ENCODE measurements at regions not wholly inside any gene's neighbourhood (a gene's known extent, or its start where the extent isn't known, plus 50 kb on each side); places are given as distances from the start of the nearest gene placed in this dataset.
"Not testable (repeated sequence)": the region's sequence is repeated elsewhere in the genome, so short reads cannot be mapped to it uniquely, and the experiment has no call there.

DNA sequence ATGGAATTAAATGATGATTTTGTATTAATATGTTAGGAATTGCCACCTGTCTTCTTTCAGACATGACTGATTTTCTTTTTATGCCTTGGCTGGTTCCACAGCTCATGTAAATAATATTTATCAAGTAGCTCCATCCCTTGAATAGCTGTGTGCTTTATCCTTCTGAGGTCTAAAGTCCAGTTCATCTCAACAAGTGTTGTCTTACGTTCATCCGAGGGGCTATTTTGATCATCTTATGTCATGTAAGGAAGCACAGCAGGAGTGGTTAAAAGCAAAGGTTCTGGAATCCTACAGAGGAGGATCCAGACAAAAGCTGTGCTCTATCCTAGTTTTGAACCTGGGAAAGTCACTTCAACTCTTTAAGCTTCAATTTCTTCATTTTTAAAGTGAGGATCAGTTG is 123.7 kb upstream of the ATP2B1 start:
- DNase-seq (ENCODE audit: low read depth, low spot score): no peak
- no peaks in the 10 kb centered on the region for H3K9me3 ChIP-seq (ENCODE audit: low read depth, low read length)
- no peak for TF ChIP-seq FOXP2 (optimal IDR thresholded peaks at IDR 0.05; ENCODE audit: control extremely low read depth, extremely low read length, insufficient read depth)
- TF ChIP-seq POLR2AphosphoS5 (IDR thresholded peaks at IDR 0.05; ENCODE audit: borderline replicate concordance, low read depth, low read length): no peak
- TF ChIP-seq EZH2 (IDR thresholded peaks at IDR 0.05): no peak

DNA sequence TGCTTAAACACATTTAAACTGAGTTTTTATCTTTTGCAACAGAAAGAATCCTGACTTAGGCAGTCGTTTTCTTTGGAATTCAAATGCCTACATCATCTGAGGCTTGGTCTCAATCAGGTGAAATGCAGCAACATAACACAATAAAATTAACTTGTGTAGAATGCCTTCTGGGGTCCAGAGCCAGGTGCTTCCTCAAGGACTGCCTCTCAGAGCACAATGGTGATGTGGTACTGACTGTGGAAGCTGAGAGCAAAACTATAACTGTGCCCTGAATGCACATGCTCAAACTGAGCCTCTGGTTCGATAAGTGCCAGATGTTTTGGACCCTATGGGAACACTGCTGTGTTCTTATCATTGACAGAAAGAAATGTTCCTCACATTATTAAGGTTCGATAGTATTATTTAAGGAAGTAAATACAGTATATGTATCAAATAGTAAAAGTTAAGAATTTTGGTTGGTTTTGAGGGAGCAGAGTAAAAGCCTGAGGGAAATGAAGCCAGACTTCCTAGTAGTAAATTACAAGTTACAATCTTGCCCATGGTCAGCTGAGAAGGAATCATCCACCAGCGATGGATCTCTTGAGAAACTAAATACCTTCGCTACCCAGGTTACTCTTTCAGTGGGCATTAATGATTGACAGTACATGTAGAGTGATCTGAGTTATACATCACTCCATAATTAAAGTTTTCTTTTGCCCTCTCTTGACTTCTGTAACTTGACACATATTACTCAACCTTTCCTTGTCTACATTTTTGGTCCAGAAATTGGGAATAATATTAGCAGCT is 122.9 kb upstream of the ATP2B1 start:
- no peak overlapping the region for H3K9ac ChIP-seq (ENCODE audit: insufficient read length)
- no peaks in the 10 kb centered on the region for H3K36me3 ChIP-seq (ENCODE audit: insufficient read depth, low read length)
- TF ChIP-seq POLR2AphosphoS5 (IDR thresholded peaks at IDR 0.05; ENCODE audit: borderline replicate concordance, low read depth, low read length) (no peak), EZH2 (IDR thresholded peaks at IDR 0.05) (no peak)
- no peaks in the 10 kb centered on the region for H3K9me3 ChIP-seq (ENCODE audit: low read depth, low read length)
- DNase-seq (ENCODE audit: low read depth, low spot score): no peak
- no peak overlapping the region for H3K4me3 ChIP-seq
- H3K27ac ChIP-seq: no peak overlapping the region

More for the DNA sequence above, 123.7 kb upstream of the ATP2B1 start:
- Histone ChIP-seq H3K36me3 (ENCODE audit: insufficient read depth, low read length) (no peaks in the 10 kb centered on the region), H3K4me3 (no peak overlapping the region), H3K9ac (ENCODE audit: insufficient read length) (no peak overlapping the region), H3K27ac (no peak overlapping the region)

DNA sequence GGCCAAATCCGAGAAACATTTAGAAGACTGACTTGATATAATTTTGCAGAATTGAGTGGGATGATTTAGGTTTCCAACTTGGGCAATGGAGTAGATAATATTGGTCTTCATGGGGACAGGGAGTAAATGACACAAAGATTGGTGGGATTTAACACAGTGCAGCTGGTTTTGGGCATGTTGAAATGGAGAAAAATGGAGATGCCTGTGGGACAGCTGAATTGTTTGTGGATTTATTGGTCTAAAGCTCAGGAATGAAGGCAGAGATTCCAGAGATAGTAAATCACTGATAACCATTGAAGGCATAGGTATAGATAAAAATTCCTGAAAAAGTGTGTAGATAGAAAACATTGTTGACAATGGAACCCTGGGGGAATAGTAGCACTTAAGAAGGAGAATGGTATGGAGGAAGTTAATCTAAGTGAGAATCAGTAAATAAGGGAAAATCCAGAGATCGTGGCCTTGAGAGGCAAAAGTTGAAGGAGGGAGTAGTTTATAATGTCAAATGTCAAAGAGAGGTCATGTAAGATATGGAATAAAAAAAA is 120.9 kb upstream of the ATP2B1 start:
- no peak for DNase-seq (ENCODE audit: low read depth, low spot score)
- H3K4me3 ChIP-seq: no peak overlapping the region
- no peaks in the 10 kb centered on the region for H3K36me3 ChIP-seq (ENCODE audit: insufficient read depth, low read length)
- TF ChIP-seq POLR2AphosphoS5 (IDR thresholded peaks at IDR 0.05; ENCODE audit: borderline replicate concordance, low read depth, low read length) (no peak), FOXP2 (optimal IDR thresholded peaks at IDR 0.05; ENCODE audit: control extremely low read depth, extremely low read length, insufficient read depth) (no peak)
- no peak overlapping the region for H3K9ac ChIP-seq (ENCODE audit: insufficient read length)
- H3K9me3 ChIP-seq (ENCODE audit: low read depth, low read length): no peaks in the 10 kb centered on the region
- no peak overlapping the region for H3K27ac ChIP-seq

DNA sequence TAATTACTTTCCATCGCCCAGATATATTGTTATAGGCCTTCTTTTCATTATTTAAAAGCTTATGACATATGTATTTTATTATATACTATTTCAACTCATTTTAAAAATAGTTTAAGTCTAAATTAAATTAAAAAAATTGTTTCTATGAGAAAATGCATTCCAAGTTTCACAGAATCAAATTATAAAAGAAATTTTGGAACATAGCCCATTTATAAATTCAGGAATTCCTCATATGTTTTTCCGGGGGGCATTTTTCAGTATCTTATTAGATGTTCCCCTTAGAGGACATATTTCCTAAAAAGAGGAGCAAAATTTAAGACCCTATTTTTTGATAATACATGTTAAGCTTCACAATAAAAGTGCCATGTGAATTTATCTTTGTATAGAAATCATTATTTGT is 119.9 kb upstream of the ATP2B1 start:
- H3K9me3 ChIP-seq (ENCODE audit: low read depth, low read length): no peaks in the 10 kb centered on the region
- TF ChIP-seq FOXP2 (optimal IDR thresholded peaks at IDR 0.05; ENCODE audit: control extremely low read depth, extremely low read length, insufficient read depth): no peak
- no peak for TF ChIP-seq EZH2 (IDR thresholded peaks at IDR 0.05)
- TF ChIP-seq POLR2AphosphoS5 (IDR thresholded peaks at IDR 0.05; ENCODE audit: borderline replicate concordance, low read depth, low read length): no peak
- H3K4me3 ChIP-seq: no peak overlapping the region
- DNase-seq (ENCODE audit: low read depth, low spot score): no peak
- no peak overlapping the region for H3K27ac ChIP-seq
- H3K9ac ChIP-seq (ENCODE audit: insufficient read length): no peak overlapping the region
- H3K36me3 ChIP-seq (ENCODE audit: insufficient read depth, low read length): no peaks in the 10 kb centered on the region

DNA sequence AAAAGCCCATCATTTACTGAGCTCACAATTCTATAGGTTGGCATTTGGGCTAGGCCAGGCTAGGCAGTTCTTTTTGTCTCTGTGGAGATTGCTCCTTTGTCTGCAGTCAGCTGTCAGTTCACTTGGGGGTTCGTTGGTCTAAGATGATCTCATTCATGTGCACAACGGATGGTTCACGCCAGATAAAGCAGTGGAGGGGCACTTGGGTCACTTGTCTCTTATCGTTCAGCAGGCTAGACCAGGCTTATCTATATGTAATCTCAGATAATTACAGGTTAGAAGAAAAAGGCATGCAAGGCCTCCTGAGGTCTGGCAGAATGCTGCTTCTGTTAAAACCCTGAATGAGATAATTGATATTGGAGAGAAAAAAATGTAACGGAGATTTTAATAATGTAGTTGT is 119.0 kb upstream of the ATP2B1 start:
- DNase-seq (ENCODE audit: low read depth, low spot score): no peak
- Histone ChIP-seq H3K27ac (no peak overlapping the region), H3K4me3 (no peak overlapping the region), H3K9ac (ENCODE audit: insufficient read length) (no peak overlapping the region), H3K9me3 (ENCODE audit: low read depth, low read length) (no peaks in the 10 kb centered on the region), H3K36me3 (ENCODE audit: insufficient read depth, low read length) (no peaks in the 10 kb centered on the region)
- TF ChIP-seq POLR2AphosphoS5 (IDR thresholded peaks at IDR 0.05; ENCODE audit: borderline replicate concordance, low read depth, low read length) (no peak), EZH2 (IDR thresholded peaks at IDR 0.05) (no peak), FOXP2 (optimal IDR thresholded peaks at IDR 0.05; ENCODE audit: control extremely low read depth, extremely low read length, insufficient read depth) (no peak)

DNA sequence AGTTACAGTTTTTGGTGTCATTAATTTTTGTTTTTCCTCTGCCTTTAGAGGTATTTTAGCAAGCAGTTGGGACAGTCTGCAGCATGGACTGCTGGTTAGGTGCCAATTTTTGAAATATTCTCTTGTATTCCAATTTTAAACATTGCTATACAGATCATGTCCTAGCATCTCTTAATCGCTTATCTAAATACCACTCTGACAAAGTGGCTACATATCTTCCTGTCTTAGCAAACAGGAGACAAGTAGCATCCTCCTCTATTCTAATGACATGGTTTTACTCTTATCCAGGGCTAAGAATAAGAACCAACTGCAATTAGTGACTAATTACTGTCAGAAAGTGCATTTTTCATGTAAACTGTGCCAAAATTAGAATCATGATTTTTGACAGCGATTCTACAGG is 117.8 kb upstream of the ATP2B1 start:
- Histone ChIP-seq H3K9me3 (ENCODE audit: low read depth, low read length) (no peaks in the 10 kb centered on the region), H3K36me3 (ENCODE audit: insufficient read depth, low read length) (no peaks in the 10 kb centered on the region), H3K4me3 (no peak overlapping the region), H3K27ac (no peak overlapping the region), H3K9ac (ENCODE audit: insufficient read length) (no peak overlapping the region)
- no peak for DNase-seq (ENCODE audit: low read depth, low spot score)
- no peak for TF ChIP-seq POLR2AphosphoS5 (IDR thresholded peaks at IDR 0.05; ENCODE audit: borderline replicate concordance, low read depth, low read length)
- TF ChIP-seq FOXP2 (optimal IDR thresholded peaks at IDR 0.05; ENCODE audit: control extremely low read depth, extremely low read length, insufficient read depth): no peak
- no peak for TF ChIP-seq EZH2 (IDR thresholded peaks at IDR 0.05)

DNA sequence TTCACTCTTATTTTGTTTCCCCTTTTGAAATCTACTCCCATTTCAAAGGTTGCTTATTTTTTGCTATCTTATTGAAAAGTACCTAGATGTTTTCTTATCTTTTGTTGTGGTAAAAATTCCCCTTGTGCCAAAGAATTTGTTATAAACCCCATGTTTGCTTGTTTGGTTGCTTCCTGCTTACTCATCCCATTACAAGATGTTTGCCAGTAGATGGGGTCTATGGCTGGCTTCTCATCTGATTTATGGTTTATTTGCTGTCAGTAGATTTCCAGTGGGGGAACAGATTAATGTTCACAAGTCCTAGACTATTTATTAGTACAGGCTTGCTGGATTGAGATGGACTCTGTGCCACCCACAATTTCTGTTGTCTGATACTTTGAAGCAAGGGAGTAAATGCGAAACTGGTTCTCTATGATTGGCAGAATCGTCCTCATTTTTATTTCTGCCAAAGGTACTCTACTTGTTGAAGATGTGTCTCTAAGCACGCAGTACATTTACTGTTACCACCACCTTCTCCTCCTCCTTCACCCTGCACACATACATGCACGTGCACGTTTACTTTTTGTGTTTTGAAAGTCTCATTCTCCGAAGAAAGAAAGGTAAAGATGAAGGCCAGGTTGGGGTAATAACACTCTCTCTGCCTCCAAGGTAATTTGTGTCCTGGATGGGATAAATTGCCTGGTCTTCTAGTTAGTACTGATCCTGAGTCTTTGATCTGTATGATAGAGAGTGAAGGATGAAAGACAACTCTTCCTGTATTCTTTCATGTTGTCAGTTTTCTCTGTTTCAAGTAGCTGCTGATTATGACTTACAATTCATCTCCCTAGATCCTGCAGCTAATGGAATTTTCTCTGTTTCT is 117.2 kb upstream of the ATP2B1 start:
- H3K9ac ChIP-seq (ENCODE audit: insufficient read length): no peak overlapping the region
- no peak for DNase-seq (ENCODE audit: low read depth, low spot score)
- no peaks in the 10 kb centered on the region for H3K36me3 ChIP-seq (ENCODE audit: insufficient read depth, low read length)
- H3K9me3 ChIP-seq (ENCODE audit: low read depth, low read length): no peaks in the 10 kb centered on the region
- no peak overlapping the region for H3K4me3 ChIP-seq
- TF ChIP-seq FOXP2 (optimal IDR thresholded peaks at IDR 0.05; ENCODE audit: control extremely low read depth, extremely low read length, insufficient read depth) (no peak), EZH2 (IDR thresholded peaks at IDR 0.05) (no peak), POLR2AphosphoS5 (IDR thresholded peaks at IDR 0.05; ENCODE audit: borderline replicate concordance, low read depth, low read length) (no peak)
- H3K27ac ChIP-seq: no peak overlapping the region

DNA sequence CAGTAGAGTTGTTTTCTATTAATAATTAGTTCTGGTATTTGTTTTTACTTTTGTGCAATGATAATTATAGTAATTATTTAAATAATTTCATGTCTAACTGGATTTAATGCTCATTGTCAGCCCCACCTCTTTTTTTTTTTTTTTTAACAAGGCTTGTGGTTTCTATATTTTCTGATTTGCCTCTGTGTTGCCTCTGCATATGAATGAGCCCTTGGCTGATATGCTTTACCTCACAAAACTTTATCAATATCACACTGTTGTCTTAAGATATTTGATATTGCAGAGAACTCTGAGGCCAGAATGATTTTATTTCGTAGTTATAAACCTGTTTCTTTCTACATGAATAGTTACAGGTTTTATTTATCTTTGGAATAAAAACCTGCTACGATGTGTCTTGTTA is 116.2 kb upstream of the ATP2B1 start:
- H3K4me3 ChIP-seq: no peak overlapping the region
- no peak for TF ChIP-seq FOXP2 (optimal IDR thresholded peaks at IDR 0.05; ENCODE audit: control extremely low read depth, extremely low read length, insufficient read depth)
- H3K36me3 ChIP-seq (ENCODE audit: insufficient read depth, low read length): no peaks in the 10 kb centered on the region
- no peak overlapping the region for H3K27ac ChIP-seq
- no peak overlapping the region for H3K9ac ChIP-seq (ENCODE audit: insufficient read length)
- no peaks in the 10 kb centered on the region for H3K9me3 ChIP-seq (ENCODE audit: low read depth, low read length)
- no peak for DNase-seq (ENCODE audit: low read depth, low spot score)

DNA sequence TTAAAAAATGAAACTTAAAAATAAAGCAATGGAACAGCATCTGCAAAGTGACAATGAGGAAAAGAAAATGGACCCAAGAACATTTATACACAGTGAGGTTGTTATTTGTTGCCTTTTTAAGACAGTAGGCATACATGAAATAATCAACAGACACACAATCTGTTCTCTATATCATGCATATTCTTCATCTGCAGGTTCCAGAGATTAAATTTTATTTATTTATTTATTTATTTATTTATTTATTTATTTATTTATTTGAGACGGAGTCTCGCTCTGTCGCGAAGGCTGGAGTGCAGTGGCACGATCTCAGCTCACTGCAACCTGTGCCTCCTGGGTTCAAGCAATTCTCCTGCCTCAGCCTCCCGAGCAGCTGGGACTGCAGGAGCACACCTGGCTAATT is 114.4 kb upstream of the ATP2B1 start:
- not testable (repeated sequence) for H3K27ac ChIP-seq; DNase-seq (ENCODE audit: low read depth, low spot score); H3K36me3 ChIP-seq (ENCODE audit: insufficient read depth, low read length); H3K9me3 ChIP-seq (ENCODE audit: low read depth, low read length); H3K4me3 ChIP-seq; H3K9ac ChIP-seq (ENCODE audit: insufficient read length)
